GM18909 (cell line): ENCODE measurements at regions not wholly inside any gene's neighbourhood (a gene's known extent, or its start where the extent isn't known, plus 50 kb on each side); places are given as distances from the start of the nearest gene placed in this dataset.

Experiments
- ATAC-seq: cut with Tn5 transposase; IDR thresholded peaks from one replicate; pipeline ENCODE4 v1.9.1; 2021; ENCODE audit warnings: mild to moderate bottlenecking; ENCODE audit not compliant: unreplicated experiment, poor library complexity

DNA sequence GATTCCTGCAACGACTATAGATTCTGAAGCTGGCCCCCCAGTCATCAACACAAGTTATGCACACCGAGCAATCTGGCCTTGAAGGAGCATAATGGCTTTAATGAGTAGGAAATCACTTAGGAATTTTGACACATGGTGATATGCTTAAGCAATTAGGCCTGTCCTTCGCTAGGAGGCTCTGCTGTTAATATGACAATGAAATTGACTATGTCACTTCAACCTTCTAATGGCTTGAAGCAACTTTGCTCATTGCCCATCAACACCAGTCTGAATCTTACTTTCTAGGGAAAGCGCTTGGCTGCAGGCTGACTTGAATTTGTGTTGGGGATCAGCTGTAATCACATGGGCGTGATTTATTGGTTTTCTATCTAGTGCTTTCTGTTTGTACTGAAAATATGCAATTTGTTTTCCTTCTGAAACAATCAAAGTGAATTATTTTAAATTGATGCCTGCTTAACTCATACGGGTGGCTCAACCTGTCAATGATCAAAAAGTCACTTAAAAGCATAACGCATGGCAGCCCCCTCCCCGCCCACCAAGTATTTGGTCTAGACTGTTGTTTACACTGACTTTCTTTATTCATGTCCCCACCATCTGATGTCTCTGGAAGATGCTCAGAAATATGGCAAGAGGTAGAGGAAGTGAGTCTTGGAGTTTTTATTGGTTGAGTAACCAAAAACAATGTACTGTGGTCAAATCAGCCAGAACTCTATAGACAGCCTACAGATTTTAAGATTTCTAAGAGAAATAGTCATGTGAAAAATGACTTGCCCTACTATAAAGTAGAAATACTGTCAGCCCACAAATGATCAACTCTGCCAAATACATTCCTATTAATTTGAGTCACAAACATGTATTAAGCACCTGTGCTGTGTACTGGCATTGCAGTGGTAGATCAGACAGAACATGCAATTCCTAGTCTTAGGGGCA is 344.9 kb downstream of the RBM43 start:
- no peak for ATAC-seq

DNA sequence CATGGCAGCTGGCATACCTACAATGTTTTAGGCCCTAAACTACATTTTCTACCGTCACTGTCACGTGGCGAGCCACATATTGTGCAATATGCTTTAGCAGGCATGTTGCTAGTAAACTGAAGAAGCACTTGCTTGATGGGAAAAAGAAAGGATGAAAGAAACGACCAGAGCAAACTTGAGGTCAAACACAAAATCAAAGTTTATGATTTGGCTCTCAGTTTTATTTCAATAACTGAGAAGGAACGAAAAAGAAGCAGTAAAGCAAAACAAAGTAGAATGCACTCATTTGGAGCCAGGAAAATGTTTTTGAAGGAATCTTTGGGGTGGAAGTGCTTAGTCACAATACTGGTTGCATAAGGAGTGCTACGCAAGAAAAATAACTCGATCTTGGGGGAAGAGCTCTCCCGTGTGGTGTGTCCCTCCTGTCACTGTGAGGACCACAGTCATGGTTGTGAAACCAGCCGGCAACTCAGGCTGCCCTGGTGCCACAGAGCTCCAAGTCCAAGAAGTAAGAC is 349.8 kb downstream of the RBM43 start:
- ATAC-seq = no peak

DNA sequence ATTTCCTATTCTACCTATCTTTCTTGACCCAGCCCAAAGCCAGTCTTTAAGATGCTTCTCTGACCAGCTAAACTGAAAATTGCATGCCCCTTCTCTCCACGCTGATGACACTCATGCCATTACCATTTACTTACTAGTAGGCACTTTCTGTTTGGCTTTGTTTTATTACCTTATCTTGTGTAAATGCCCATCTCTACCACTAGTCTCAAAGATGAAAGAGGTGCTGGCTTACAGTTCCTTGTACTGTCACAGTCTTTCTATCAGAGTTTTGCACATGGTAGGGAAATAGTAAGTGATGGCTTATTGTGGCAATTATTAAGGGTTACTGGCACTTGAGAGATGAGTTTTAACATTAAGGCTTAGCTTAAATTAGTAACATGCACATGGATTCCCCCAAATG is 352.1 kb downstream of the RBM43 start:
- ATAC-seq = peak; percentile 34

DNA sequence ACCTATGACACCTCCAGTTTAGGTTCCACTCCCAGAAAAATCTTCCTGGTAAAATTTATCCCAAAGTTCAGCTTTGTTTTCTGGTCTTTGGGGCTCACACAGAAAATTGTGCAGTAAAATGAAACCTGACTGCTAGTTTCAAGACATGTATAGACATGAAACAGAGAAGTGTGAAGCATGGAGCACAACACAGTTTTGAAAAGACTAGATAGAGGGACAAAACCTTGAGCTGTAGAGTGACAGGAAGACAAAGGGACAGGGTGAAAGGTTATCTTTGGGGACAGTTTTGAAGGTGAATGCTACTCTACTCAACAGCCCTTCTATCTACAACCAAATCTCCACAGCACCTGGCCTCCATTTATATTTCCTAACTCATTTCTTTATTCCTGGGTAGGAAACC is 352.6 kb downstream of the RBM43 start:
- peak; percentile 67 for ATAC-seq

DNA sequence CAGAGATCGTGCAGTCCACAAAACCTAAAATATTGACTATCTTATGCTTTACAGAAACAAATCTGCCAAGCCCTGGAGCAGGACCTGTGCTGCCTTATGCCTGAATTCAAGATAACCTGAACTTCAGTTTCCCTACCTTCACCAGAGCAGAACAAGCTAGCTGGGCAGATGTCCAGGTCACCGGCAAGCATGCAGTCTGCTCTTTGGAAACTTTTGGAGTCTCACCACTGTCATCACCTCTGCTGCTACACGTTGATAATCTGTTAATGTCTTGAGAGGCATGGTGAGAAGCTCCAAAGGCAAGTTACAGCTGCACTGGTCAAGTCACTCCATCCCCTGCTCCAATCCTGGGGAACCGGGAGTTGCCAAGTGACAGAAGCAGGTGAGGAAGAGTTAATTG is 354.2 kb downstream of the RBM43 start:
- no peak for ATAC-seq

DNA sequence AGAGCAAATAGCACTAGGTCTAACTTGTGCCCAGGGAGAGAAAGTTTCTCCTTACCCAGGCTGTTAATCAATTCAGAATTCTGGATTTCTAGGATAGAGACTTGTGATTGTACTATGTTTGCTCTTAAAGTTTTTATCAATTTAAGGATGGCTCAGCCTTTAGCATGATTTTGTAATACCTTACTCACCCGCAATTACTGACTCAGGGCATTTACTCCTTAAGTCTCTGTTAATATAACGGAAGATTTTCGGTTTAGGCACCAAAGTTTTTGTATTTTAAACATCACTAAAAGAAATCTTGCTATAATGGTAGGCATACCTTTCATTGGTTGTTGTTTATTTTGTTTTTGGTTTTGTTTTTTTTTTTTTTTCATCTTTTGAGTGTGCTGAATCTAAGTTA is 358.2 kb downstream of the RBM43 start:
- no peak for ATAC-seq

DNA sequence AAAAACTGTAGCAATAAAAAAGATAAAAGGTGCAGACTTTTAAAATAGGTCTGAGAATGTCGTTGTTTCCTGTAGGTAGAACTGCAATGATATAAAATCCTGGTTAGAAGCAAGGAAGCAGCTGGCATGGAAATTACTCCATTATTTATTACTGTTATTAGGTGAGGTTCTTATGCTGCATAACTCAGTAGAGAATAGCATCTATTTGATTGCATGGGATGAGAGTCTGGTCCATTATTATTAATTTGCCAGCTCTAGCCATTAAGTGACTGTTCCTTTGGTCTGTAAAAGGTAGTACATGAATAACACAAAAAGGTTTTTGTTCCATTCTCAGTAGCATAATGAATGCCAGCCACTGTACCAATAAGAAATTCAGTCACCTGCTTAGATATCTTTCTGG is 358.6 kb downstream of the RBM43 start:
- ATAC-seq = no peak

DNA sequence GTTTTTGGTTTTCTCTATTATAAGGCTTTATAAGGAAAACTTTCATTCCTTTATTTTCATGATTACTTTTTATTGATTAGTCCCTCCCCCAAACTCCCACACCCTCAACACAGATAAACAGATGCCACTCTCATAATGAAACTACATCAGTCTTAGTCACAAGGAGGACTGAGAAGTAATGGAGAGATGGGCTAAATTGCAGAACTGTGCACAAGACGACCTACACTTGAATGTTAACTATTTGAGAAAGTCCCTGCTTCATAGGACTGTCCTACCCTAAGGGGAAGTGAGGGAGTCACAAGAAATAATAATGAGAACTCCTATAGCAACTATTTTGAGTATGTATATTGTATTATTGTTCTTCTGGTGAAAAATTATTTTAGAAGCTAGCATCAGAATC is 360.8 kb downstream of the RBM43 start:
- ATAC-seq = no peak

DNA sequence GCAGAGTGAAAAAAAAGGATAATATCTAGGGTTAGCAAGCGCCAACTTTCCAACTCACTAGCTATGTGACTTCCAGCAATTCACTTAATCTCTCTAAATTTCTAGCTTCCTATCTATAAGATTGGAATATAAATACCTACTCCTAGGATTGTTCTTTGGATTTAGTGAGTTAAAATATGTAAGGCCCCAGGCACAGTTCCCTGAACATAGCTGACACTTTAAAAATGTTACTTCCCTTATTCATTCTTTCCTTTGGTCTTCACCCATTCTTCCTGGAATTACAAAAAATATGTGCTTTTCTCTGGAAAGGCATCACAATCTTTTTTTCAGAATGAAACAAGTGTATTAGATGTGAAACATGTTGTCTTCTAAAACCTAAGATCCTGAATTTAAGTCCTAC is 365.7 kb downstream of the RBM43 start:
- no peak for ATAC-seq

DNA sequence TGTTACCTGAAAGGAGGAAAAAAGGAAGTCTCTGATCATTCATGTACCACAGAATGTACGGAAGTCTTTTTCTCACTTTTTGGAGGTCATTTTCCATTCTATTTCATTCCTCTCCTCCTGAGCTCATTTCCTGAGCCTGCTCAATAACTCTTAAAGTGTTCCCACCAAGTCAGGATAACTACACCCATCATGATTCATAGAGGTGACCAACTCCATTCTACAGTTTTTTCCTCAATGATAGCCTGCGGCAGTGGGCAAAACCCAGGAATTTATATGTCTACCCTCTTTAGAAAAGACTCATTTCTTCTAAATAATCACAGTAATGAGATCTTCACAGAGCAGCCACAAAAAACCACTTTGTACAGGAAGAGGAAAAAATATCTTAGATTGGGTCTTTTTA is 372.5 kb downstream of the RBM43 start:
- no peak for ATAC-seq

DNA sequence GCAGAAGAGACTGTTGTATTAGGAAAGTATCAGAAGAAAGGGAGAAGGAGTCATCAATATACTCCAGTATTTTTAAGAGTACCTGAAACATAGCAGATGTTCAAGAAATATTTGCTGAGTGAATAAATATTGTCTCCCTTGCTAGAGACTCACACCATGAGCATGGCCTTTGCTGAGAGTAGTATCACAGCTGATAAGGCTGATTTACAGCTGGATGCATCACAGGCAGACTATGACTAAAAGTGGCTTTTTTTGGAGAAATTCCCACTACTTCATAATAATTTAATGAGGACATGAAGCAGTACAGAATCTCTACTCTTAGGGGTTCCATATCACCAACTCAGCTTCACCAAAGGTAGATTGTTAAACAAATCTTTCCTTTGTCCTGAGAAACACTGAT is 373.3 kb downstream of the RBM43 start:
- ATAC-seq = no peak

DNA sequence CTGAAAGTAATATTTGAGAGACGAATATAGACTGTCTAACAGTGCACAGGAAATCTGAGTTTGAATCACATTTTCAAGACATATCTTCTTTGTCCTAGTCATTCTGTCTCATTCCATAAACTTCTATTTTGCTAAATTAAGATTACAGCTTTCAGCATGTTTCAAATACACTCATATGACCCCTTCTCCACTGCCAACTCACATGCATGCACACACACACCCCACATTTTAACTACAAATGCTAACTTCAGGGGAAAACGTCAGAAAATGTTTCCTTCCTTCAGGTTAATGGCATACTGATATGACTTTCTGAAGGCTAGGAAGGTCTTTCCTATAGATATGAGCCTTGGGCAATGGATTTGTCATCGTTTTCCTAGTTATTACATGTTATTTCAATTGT is 373.7 kb downstream of the RBM43 start:
- ATAC-seq = no peak

DNA sequence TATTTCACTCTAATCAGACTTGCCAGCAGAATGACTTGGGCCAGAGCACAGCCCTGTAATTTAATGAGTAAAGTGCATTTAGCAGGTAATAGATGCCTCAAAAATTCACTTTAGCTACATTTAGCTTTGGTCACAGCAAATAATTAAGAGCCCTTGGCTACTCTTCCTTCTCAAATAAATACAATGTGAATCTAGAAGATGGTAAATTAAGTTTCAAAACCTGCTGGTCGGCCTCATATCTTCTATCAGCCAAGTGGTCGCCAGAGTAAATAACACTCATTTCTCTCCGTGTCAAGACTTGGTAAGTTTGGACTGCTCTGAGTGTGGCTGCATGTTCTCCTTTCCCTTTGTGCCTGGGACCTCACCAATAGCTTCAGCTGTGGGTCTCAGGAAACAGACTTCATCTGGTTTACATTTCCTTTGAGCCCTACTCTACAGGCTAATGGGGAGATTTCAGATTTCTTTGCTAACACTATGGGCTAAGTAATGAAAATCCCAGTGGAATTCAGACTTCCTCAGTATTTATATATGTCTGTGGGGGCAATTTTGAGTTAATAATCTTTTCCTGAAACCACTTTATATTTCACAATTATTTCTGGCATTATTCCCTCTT is 375.8 kb downstream of the RBM43 start:
- no peak for ATAC-seq

DNA sequence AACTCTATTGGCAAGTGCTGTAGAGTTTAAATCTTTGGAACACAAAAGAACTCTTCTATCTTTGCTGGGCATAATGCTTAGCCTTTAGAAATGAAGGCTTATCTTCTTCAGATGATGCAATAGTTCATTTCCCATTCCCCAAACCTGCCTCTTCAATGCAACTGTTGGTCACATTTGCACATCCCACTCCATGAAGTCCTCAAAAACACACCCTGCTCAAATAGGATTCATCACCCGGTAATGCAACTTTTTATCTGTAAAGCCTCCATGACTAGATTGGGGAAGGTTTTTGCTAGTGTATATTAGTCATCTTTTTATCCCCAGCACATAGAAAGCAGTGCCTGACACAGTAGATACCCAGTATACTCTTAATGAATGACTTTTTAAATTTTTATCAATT is 376.4 kb downstream of the RBM43 start:
- no peak for ATAC-seq

DNA sequence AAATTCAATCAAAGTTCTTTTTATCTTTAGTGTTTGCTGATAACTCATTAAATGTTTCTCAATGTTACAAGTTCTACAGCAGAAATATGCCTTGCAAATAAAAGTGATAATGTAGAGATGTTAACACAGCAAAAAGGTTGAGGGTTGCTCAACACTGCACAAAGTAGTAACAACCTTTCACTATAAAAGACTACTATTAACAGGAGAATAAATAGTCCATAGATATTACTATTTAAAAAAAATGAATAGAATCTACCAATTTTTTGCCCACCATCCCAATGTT is 378.1 kb downstream of the RBM43 start:
- no peak for ATAC-seq

DNA sequence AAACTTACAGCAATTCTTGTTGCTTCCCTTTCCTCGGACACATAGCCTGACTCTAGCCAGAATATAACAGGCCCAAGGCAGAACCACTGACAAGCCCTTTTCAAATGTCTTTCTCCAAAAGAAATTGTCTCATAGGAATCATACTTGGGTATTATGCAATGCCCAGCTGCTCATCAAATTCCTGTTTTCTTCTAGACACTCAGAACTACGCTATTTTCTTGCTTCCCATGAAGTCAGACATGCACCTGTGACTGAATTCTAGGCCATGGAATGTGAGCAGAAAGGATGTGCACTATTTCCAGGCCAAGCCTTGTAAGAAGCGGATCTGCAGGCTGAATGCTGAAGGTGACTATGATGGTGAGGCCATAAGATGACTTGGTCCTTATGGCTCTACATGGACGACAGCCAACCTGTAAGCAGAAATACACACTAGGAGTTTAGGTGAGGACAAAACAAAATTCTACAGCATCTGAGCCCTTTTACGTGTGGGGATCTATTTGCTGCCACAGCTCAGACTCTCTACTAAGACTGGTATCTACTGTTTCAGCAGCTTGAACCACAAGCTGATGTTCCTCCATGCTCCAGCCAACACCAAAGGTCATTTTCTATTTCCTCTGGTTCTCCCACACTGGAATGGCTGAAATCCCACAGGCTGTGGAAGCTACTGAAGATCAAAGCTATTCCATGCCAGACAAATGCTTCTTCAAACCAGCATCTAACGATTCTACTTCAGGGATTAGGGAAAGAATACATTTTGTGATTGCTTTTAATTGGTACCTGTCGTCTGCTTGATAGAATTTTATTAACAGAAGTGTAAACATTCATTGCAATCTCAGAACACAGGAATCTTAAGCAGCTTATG is 378.7 kb downstream of the RBM43 start:
- no peak for ATAC-seq

DNA sequence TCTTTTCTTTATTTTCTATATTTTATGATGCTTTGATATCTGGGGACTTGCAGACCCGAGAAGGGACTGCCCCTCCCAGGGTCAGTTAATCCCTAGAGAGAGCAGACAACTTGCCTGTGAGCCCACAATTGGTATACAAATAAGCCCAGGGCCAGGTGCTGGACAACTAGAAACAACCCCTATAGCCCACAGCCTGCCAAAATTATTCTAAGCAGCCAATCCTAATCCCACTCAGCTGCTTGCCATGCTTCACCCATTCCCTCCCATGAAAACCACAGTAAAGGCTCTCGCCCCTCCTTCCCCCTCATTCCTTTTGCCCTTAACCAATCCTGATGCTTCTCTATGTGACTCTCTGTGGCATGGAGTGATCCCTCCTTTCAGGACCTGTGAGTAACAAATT is 380.7 kb downstream of the RBM43 start:
- ATAC-seq = no peak

DNA sequence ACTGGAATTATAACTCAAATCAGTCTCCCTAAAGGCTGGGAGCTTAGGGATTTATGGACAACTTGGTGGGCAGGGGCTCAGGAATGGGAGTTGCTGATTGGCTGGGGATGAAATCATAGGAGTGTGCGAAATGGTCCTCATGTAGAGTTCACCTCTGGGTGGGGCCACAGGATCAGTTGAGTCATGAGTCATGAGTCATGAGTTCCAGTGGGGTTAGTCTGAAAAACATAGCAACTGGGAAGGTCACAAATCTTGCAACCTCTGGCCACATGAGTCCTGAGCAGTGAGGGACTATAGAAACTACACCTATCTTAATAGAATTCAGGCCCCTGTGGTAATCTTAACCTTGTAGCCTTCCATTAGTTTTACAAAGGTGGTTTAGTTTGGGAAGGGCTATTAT is 383.3 kb downstream of the RBM43 start:
- ATAC-seq = no peak

DNA sequence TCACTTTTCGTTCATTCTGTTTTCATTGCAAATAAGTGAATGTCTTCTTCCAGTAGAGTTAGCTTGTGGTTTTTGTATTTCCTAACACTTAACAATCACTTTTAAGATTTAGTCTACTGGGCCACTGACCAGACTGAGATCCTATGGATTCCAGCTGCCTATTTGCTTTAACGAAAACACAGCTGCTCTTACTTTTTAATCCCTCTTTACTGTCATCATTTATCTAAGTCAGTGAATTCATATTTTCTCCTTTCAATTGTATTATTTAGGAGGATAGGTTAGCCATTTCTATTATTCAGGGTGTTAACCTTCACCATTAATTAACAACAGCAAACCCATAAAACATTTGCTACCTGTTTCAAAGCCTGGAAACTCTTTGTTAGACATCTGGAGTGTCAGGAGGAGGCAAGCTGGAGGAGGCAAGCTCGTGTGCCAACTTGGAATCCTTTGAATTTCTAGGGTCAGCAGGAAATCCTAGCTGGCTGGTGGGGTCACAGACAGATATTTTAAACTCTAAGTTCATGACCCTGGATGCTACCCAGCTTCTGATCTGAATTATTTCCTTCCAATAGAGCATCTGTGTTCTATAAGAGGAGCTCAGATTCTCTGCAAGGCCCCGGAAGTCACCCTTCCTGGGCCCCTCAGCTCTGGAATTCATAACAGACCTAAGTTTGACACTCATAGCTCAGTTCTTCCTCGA is 385.3 kb downstream of the RBM43 start:
- no peak for ATAC-seq

DNA sequence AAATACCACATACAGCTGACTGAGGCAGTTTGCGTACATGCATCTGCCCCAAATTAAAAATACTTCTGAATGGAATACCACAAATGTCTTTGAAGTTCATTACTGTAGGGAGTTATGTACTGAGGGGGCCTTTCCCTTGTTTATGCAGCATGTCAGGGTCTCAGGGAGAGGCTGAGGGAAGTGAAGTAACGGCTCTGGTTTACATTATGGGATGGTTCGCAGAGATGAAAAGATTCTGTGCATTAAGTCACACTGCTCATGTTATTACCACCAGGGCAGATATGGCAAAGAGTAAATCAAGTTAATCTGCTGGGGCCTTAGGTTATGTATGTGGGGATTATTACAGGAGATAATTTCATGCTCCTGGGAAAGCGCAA is 385.9 kb upstream of the RND3 start:
- ATAC-seq = no peak
